Loucy (cell line): ENCODE measurements at regions not wholly inside any gene's neighbourhood (a gene's known extent, or its start where the extent isn't known, plus 50 kb on each side); places are given as distances from the start of the nearest gene placed in this dataset.

ENCODE experiments used
- H2AFZ ChIP-seq: fragments of 200-600 bp; sonication (generic); 2 replicates; pipeline ENCODE4 v1.6.0; 2016; ENCODE audit warnings: antibody characterized with exemption, mild to moderate bottlenecking, low read length, moderate library complexity
- H3F3A ChIP-seq: fragments of 200-600 bp; 2 replicates; pipeline ENCODE4 v1.6.0; 2016; ENCODE audit warnings: antibody characterized with exemption, low read depth, mild to moderate bottlenecking
- H3K27me3 ChIP-seq: fragments of 200-600 bp; sonication (generic); 2 replicates; pipeline ENCODE4 v1.6.1; 2014; ENCODE audit warnings: low read length, mild to moderate bottlenecking; ENCODE audit not compliant: insufficient read depth, poor library complexity, severe bottlenecking
- H3K36me3 ChIP-seq: fragments of 200-600 bp; sonication (generic); 2 replicates; pipeline ENCODE4 v1.6.1; 2016; ENCODE audit warnings: low read length; ENCODE audit not compliant: insufficient read depth
- H3K4me1 ChIP-seq: fragments of 200-600 bp; sonication (generic); 2 replicates; pipeline ENCODE4 v1.5.1; 2014; ENCODE audit warnings: low read length, mild to moderate bottlenecking; ENCODE audit not compliant: insufficient read depth, poor library complexity, severe bottlenecking
- H3K4me2 ChIP-seq: fragments of 200-600 bp; sonication (generic); 2 replicates; pipeline ENCODE4 v1.6.0; 2014; ENCODE audit warnings: antibody characterized with exemption, low read length, low read depth, mild to moderate bottlenecking; ENCODE audit not compliant: poor library complexity, severe bottlenecking
- H3K4me3 ChIP-seq: fragments of 200-600 bp; sonication (generic); 2 replicates; pipeline ENCODE4 v1.5.1; 2014; ENCODE audit warnings: low read length, mild to moderate bottlenecking, mixed read lengths; ENCODE audit not compliant: poor library complexity, severe bottlenecking
- H3K79me2 ChIP-seq: fragments of 200-600 bp; sonication (generic); 2 replicates; pipeline ENCODE4 v1.6.1; 2014; ENCODE audit warnings: low read length; ENCODE audit not compliant: insufficient read depth
- H3K9ac ChIP-seq: fragments of 200-600 bp; sonication (generic); 2 replicates; pipeline ENCODE4 v1.6.0; 2014; ENCODE audit warnings: mild to moderate bottlenecking, low read depth, low read length, moderate library complexity; ENCODE audit not compliant: poor library complexity, severe bottlenecking
- H3K9me2 ChIP-seq: fragments of 200-600 bp; sonication (generic); replicated peaks from 2 replicates; pipeline ENCODE4 v1.6.1; 2016; ENCODE audit warnings: low read depth, low read length, mixed read lengths
- H3K9me3 ChIP-seq: fragments of 200-600 bp; sonication (generic); 2 replicates; pipeline ENCODE4 v1.6.1; 2014; ENCODE audit warnings: mild to moderate bottlenecking, antibody characterized with exemption, low read length, low read depth; ENCODE audit not compliant: insufficient read depth
- H4K20me1 ChIP-seq: fragments of 200-600 bp; sonication (generic); 2 replicates; pipeline ENCODE4 v1.6.0; 2014; ENCODE audit warnings: antibody characterized with exemption, low read length, mild to moderate bottlenecking; ENCODE audit not compliant: insufficient read depth, poor library complexity, severe bottlenecking
- EZH2phosphoT487 ChIP-seq: fragments of 200-600 bp; IDR thresholded peaks from 2 replicates; pipeline ENCODE4 v1.6.1; 2018; ENCODE audit warnings: antibody characterized with exemption, mild to moderate bottlenecking, moderate library complexity, borderline replicate concordance
- TF ChIP-seq, protein P1 (sequence below): fragments of 200-600 bp; sonication (generic); conservative IDR thresholded peaks from 2 replicates; pipeline ENCODE4 v1.5.1; 2014; ENCODE audit warnings: mild to moderate bottlenecking, antibody characterized with exemption, low read length

DNA sequence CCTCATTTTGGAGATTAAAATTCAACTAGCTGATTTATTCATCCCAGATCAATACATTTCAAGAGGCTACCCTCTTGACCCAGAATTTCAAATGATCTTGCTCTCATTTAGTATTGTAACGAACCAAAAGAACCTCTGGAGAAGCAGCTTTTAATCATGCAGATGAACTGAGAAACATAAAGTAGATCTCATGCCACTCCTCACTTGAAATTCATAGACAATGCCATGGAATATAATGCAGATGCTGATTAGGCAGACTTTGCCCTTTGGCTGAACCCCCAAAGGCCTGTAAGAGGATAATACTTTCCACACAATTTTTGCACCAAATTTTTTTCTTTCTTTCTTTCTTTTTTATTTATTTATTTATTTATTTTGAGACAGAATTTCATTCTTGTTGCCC, 358.3 kb downstream of the NEK10 start:
- no peaks in the 10 kb centered on the region for H3K36me3 ChIP-seq
- H4K20me1 ChIP-seq: no peaks in the 10 kb centered on the region
- H3F3A ChIP-seq: no peaks in the 10 kb centered on the region
- H3K79me2 ChIP-seq: no peaks in the 10 kb centered on the region
- no peaks in the 10 kb centered on the region for H3K9me3 ChIP-seq
- no peak overlapping the region for H3K9ac ChIP-seq
- H3K4me2 ChIP-seq: no peak overlapping the region
- H2AFZ ChIP-seq: no peak overlapping the region
- H3K4me1 ChIP-seq: no peaks in the 10 kb centered on the region
- no peak overlapping the region for H3K4me3 ChIP-seq
- no peaks in the 10 kb centered on the region for H3K27me3 ChIP-seq
- no peaks in the 10 kb centered on the region for H3K9me2 ChIP-seq
- no peak for TF ChIP-seq EZH2phosphoT487
- TF ChIP-seq, protein P1, sequence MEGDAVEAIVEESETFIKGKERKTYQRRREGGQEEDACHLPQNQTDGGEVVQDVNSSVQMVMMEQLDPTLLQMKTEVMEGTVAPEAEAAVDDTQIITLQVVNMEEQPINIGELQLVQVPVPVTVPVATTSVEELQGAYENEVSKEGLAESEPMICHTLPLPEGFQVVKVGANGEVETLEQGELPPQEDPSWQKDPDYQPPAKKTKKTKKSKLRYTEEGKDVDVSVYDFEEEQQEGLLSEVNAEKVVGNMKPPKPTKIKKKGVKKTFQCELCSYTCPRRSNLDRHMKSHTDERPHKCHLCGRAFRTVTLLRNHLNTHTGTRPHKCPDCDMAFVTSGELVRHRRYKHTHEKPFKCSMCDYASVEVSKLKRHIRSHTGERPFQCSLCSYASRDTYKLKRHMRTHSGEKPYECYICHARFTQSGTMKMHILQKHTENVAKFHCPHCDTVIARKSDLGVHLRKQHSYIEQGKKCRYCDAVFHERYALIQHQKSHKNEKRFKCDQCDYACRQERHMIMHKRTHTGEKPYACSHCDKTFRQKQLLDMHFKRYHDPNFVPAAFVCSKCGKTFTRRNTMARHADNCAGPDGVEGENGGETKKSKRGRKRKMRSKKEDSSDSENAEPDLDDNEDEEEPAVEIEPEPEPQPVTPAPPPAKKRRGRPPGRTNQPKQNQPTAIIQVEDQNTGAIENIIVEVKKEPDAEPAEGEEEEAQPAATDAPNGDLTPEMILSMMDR: no peak

DNA sequence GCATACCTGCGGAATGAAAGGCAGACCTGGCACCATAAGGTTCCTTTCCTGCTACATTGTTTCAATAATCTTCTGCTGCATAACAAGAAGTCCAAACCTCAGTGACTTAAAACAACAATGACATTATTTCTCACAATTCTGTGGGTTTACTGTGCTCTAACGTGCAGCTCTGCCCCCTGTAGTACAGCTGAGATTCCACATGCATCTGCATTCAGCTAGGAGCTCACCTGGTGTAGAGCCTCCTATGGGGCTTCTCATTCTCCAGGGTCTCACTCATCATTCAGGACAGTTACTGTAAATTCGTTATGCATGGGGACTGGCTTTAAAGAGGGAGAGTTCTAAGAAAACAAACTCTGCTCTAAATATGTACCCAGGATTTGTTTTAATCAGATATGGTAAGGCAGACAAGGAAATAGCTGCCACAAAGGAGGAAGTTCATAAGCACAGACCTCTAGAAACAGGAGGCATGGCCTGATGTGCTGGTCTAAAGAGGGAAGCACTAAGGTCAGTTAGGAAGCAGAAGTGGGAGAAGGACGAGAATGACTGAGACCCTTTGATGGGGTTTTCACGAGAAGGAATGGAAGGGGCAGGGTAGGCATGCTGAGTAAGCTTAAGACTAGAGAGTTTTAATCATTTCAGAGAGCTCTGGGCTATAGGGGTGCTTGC, 347.0 kb downstream of the NEK10 start:
- Histone ChIP-seq H2AFZ (no peak overlapping the region), H3K9me2 (no peaks in the 10 kb centered on the region), H3K9me3 (no peaks in the 10 kb centered on the region), H3K27me3 (no peaks in the 10 kb centered on the region), H4K20me1 (no peaks in the 10 kb centered on the region), H3F3A (no peaks in the 10 kb centered on the region), H3K36me3 (no peaks in the 10 kb centered on the region), H3K4me2 (no peak overlapping the region), H3K4me1 (no peaks in the 10 kb centered on the region), H3K4me3 (no peak overlapping the region), H3K79me2 (no peaks in the 10 kb centered on the region), H3K9ac (no peak overlapping the region)
- TF ChIP-seq EZH2phosphoT487: no peak
- TF ChIP-seq, protein P1: no peak

DNA sequence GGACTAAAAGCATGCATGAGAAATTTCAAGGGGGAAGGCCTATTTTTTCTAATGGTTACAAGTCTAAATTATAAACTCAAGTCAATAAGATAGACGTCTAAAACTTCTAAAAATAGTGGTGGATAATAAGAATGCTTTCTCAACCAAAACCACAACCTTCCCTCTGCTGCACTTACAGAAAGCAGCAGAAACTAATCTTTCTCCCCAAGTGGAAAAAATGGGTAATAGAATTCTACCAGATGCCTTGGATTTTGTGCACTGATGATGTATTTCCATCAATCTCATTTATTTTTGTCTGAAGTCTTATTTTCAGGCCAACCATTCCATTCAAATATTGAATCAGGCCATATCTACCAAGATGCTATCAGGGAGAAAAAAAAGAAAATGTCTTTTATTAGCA, 344.7 kb downstream of the NEK10 start:
- no peaks in the 10 kb centered on the region for H3K9me3 ChIP-seq
- H3K36me3 ChIP-seq: no peaks in the 10 kb centered on the region
- no peak overlapping the region for H3K4me3 ChIP-seq
- no peaks in the 10 kb centered on the region for H3K9me2 ChIP-seq
- TF ChIP-seq, protein P1: no peak
- no peak for TF ChIP-seq EZH2phosphoT487
- no peaks in the 10 kb centered on the region for H3F3A ChIP-seq
- H3K27me3 ChIP-seq: no peaks in the 10 kb centered on the region
- no peaks in the 10 kb centered on the region for H3K79me2 ChIP-seq
- H2AFZ ChIP-seq: no peak overlapping the region
- no peak overlapping the region for H3K9ac ChIP-seq
- no peaks in the 10 kb centered on the region for H4K20me1 ChIP-seq
- no peak overlapping the region for H3K4me2 ChIP-seq
- no peaks in the 10 kb centered on the region for H3K4me1 ChIP-seq
